ENCODE measurements at regions not wholly inside any gene's neighbourhood (a gene's known extent, or its start where the extent isn't known, plus 50 kb on each side); places are given as distances from the start of the nearest gene placed in this dataset.

- Histone ChIP-seq H3K27ac (no peak overlapping the region), H3K36me3 (replicated peaks in 1 of 2) (no peaks in the 10 kb centered on the region), H3K27me3 (peaks cover 14% of the 10 kb centered on the region), H3K4me1 (replicated peaks in 1 of 2) (peaks cover 18 to 19% of the 10 kb centered on the region in 2 donors), H3K4me3 (peak overlapping the region in 3 of 4 donors; percentile 23 to 71 (median 53)), H3K9me3 (replicated peaks in 1 of 3) (peaks cover 0 to 8% (median 0%) of the 10 kb centered on the region in 3 donors)
- WGBS, 4 donors, result 0 to 1% (median 1%) methylated on average over 22 to 34 of the region's 34 CpGs
- TF ChIP-seq POLR2A (IDR thresholded peaks at IDR 0.05) (no peak), CTCF (IDR thresholded peaks at IDR 0.05) (peak; percentile 47 to 79 (median 72))
- peak; percentile 49 to 72 (median 63) for DNase-seq
- intact Hi-C loops (cut with DNase I), result no loop called here
These were observed 67.9 kb upstream of the USP15 start for GRCh38 chr12:62192180-62192902.

GRCh38 chr12:62192903-62193250 is 67.3 kb upstream of the USP15 start:
- intact Hi-C loops (cut with DNase I), result no loop called here
- WGBS, 4 donors, result 22 to 27% (median 25%) methylated on average over 7 of the region's 7 CpGs
- no peak for TF ChIP-seq CTCF (IDR thresholded peaks at IDR 0.05)
- TF ChIP-seq POLR2A (IDR thresholded peaks at IDR 0.05), result no peak
- peaks cover 18 to 19% of the 10 kb centered on the region in 2 donors for H3K4me1 ChIP-seq (replicated peaks in 1 of 2)
- DNase-seq, result no peak
- peaks cover 14% of the 10 kb centered on the region for H3K27me3 ChIP-seq
- H3K4me3 ChIP-seq, result peak overlapping the region in 1 of 4 donors; percentile 53
- no peak overlapping the region for H3K27ac ChIP-seq
- peaks cover 0 to 8% (median 0%) of the 10 kb centered on the region in 3 donors for H3K9me3 ChIP-seq (replicated peaks in 1 of 3)
- no peaks in the 10 kb centered on the region for H3K36me3 ChIP-seq (replicated peaks in 1 of 2)

- no peak overlapping the region for H3K4me3 ChIP-seq
- peaks cover 18 to 19% of the 10 kb centered on the region in 2 donors for H3K4me1 ChIP-seq (replicated peaks in 1 of 2)
- 33 to 49% (median 41%) methylated on average over 1 of the region's 1 CpG for WGBS, 4 donors
- no peak overlapping the region for H3K27ac ChIP-seq
- TF ChIP-seq POLR2A (IDR thresholded peaks at IDR 0.05) (no peak), CTCF (IDR thresholded peaks at IDR 0.05) (no peak)
- intact Hi-C loops (cut with DNase I), result no loop called here
- H3K27me3 ChIP-seq, result peaks cover 14% of the 10 kb centered on the region
- no peak for DNase-seq
- H3K36me3 ChIP-seq (replicated peaks in 1 of 2), result no peaks in the 10 kb centered on the region
- peaks cover 0 to 4% (median 0%) of the 10 kb centered on the region in 3 donors for H3K9me3 ChIP-seq (replicated peaks in 1 of 3)
These were observed 66.2 kb upstream of the USP15 start for GRCh38 chr12:62194031-62194430.

- intact Hi-C loops (cut with DNase I), result no loop called here
- no peak for TF ChIP-seq CTCF (IDR thresholded peaks at IDR 0.05)
- no peak for TF ChIP-seq POLR2A (IDR thresholded peaks at IDR 0.05)
- no peaks in the 10 kb centered on the region for H3K36me3 ChIP-seq (replicated peaks in 1 of 2)
These were observed 65.6 kb upstream of the USP15 start for GRCh38 chr12:62194616-62195015.

More at GRCh38 chr12:62194616-62195015, 65.6 kb upstream of the USP15 start:
- no peak overlapping the region for H3K27ac ChIP-seq
- peaks cover 14% of the 10 kb centered on the region for H3K27me3 ChIP-seq
- DNase-seq, result no peak
- H3K4me3 ChIP-seq, result no peak overlapping the region
- H3K4me1 ChIP-seq (replicated peaks in 1 of 2), result peaks cover 18 to 19% of the 10 kb centered on the region in 2 donors
- no peaks in the 10 kb centered on the region for H3K9me3 ChIP-seq (replicated peaks in 1 of 3)

Measured in adrenal gland (tissue), 9 donors.